ENCODE measurements at regions not wholly inside any gene's neighbourhood (a gene's known extent, or its start where the extent isn't known, plus 50 kb on each side); places are given as distances from the start of the nearest gene placed in this dataset.

GRCh38 chr2:204228169-204228886, 291.8 kb downstream of the ICOS start:
- Histone ChIP-seq H4K20me1 (ENCODE audit: control insufficient read depth, insufficient read depth, insufficient read length) (no peaks in the 10 kb centered on the region), H4K5ac (ENCODE audit: insufficient read length, low read depth, low read length) (no peak overlapping the region), H2BK5ac (ENCODE audit: insufficient read length, low read length) (no peak overlapping the region), H3K27ac (ENCODE audit: insufficient read length, low read depth, low read length) (no peak overlapping the region), H4K91ac (ENCODE audit: insufficient read length, low read depth, low read length) (no peak overlapping the region), H3K9me3 (ENCODE audit: control insufficient read depth, low read depth, low read length) (no peaks in the 10 kb centered on the region), H3K23me2 (ENCODE audit: insufficient read length, low read depth, low read length, poor library complexity, severe bottlenecking) (no peaks in the 10 kb centered on the region), H2AFZ (ENCODE audit: low read length) (no peak overlapping the region), H2AK5ac (ENCODE audit: insufficient read length, low read length) (no peak overlapping the region), H3K14ac (ENCODE audit: insufficient read depth, low read length) (no peak overlapping the region), H2BK20ac (ENCODE audit: low read depth, low read length, poor library complexity, severe bottlenecking) (no peak overlapping the region), H3K23ac (ENCODE audit: insufficient read length, low read depth, low read length) (no peak overlapping the region), H3T11ph (ENCODE audit: low read length) (no peak overlapping the region), H2BK12ac (ENCODE audit: insufficient read length, low read depth, low read length) (no peak overlapping the region), H3K18ac (ENCODE audit: insufficient read length, low read depth, low read length) (no peak overlapping the region), H4K8ac (replicated peaks; ENCODE audit: insufficient read length, low read depth, low read length) (no peak overlapping the region), H2BK15ac (ENCODE audit: low read depth, low read length) (no peak overlapping the region), H3K4me1 (ENCODE audit: insufficient read depth, low read length) (no peaks in the 10 kb centered on the region), H3K79me2 (ENCODE audit: insufficient read depth, low read length) (no peaks in the 10 kb centered on the region), H3K4me2 (ENCODE audit: insufficient read depth, insufficient read length, low read length) (no peak overlapping the region), H3K56ac (ENCODE audit: insufficient read length, low read depth, low read length) (no peak overlapping the region), H3K79me1 (ENCODE audit: insufficient read depth, low read depth, low read length, poor library complexity, severe bottlenecking) (no peaks in the 10 kb centered on the region), H3K4ac (ENCODE audit: low read depth, low read length) (no peak overlapping the region), H3K27me3 (ENCODE audit: insufficient read depth, low read length) (peaks cover 5% of the 10 kb centered on the region; the same call in 1 of the 2 replicates), H2BK120ac (ENCODE audit: low read depth, low read length, poor library complexity, severe bottlenecking) (no peak overlapping the region), H3K9ac (ENCODE audit: extremely low read depth, insufficient read length, low read length) (no peak overlapping the region)
- Mint-ChIP-seq H3K36me3 (ENCODE audit: insufficient read depth in 1 of 3, low read depth in 3 of 3) (no peaks in the 10 kb centered on the region), H3K27me3 (ENCODE audit: low read depth) (peaks cover 76% of the 10 kb centered on the region), H3K9me3 (peaks cover 0 to 3% of the 10 kb centered on the region in 2 experiments; a peak in 1 of 5 replicates), H3K4me3 (no peak overlapping the region), H3K27ac (no peak overlapping the region), H3K4me1 (peaks cover 13% of the 10 kb centered on the region in 2 experiments)
- TF ChIP-seq CTCF (conservative IDR thresholded peaks at IDR 0.05), result no peak
- WGBS (ENCODE audit: extremely low coverage, insufficient read length, low lambda C conversion rate), result no CpG with 5 or more reads among the region's 8 CpGs
- no peak for DNase-seq

Data from H9 (cell line).